Stomach (tissue), 4 donors: ENCODE measurements at regions not wholly inside any gene's neighbourhood (a gene's known extent, or its start where the extent isn't known, plus 50 kb on each side); places are given as distances from the start of the nearest gene placed in this dataset.

Experiments used
- CTCF ChIP-seq, 7 experiments: fragments of 450-650 bp in 4 of 7; fragments of 200-600 bp in 3 of 7; sonication (generic) in 3 of 7; IDR thresholded peaks; one replicate each; pipeline ENCODE4 v1.5.1; 2016 to 2019; ENCODE audit warnings: antibody characterized with exemption in 7 of 7, control low read depth in 2 of 7, mild to moderate bottlenecking in 1 of 7
- POLR2A ChIP-seq, 4 donors: fragments of 450-650 bp; IDR thresholded peaks; one replicate each; pipeline ENCODE4 v1.6.1; 2016; ENCODE audit warnings: antibody characterized with exemption in 4 of 4, control low read depth in 2 of 4, mild to moderate bottlenecking in 1 of 4, moderate library complexity in 1 of 4
- POLR2AphosphoS5 ChIP-seq, 3 donors: sonication (generic); formaldehyde crosslinking; IDR thresholded peaks; one replicate each; pipeline ENCODE4 v1.6.1; 2016; ENCODE audit warnings: antibody characterized with exemption in 3 of 3

- no peak for TF ChIP-seq POLR2A (IDR thresholded peaks at IDR 0.05)
- TF ChIP-seq CTCF (IDR thresholded peaks at IDR 0.05): no peak
- TF ChIP-seq POLR2AphosphoS5 (IDR thresholded peaks at IDR 0.05): no peak
Observed at GRCh38 chr5:172567843-172568242, 73.2 kb upstream of the NEURL1B start.
